ENCODE measurements at regions not wholly inside any gene's neighbourhood (a gene's known extent, or its start where the extent isn't known, plus 50 kb on each side); places are given as distances from the start of the nearest gene placed in this dataset.

- TF ChIP-seq GTF2F1 (IDR thresholded peaks at IDR 0.05; ENCODE audit: borderline replicate concordance, low read depth, low read length), result no peak
- TF ChIP-seq CEBPB (IDR thresholded peaks at IDR 0.05; ENCODE audit: low read depth, low read length), result no peak
These were observed 184.9 kb downstream of the PTEN start (continued) for GRCh38 chr10:88048312-88048711.

Measured in H1 (cell line).